ENCODE measurements at regions not wholly inside any gene's neighbourhood (a gene's known extent, or its start where the extent isn't known, plus 50 kb on each side); places are given as distances from the start of the nearest gene placed in this dataset.

DNA sequence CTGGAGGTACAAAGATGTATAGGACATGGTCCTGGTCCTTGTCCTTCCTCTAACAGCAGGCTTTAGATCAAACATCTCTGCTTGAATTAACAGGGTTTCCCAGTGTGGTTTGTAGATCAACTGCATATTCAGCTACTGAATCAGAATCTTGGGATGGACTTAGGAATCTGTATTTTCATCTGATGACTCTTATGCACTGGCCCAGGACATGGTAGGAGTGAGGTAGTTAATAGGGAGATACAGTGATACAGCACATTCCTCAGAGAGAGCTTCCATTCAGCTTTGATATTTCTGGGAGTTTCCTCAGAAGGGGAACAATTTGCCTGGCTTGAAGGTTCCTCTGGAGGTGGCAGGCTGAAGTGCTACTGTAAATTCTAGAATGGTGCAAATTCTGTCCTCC, 203.1 kb downstream of the LARP7 start:
- H3K27me3 ChIP-seq (ENCODE audit: insufficient read depth, low read depth, low read length), result no peaks in the 10 kb centered on the region
- no peak overlapping the region for H3K27ac ChIP-seq (ENCODE audit: low read length)

DNA sequence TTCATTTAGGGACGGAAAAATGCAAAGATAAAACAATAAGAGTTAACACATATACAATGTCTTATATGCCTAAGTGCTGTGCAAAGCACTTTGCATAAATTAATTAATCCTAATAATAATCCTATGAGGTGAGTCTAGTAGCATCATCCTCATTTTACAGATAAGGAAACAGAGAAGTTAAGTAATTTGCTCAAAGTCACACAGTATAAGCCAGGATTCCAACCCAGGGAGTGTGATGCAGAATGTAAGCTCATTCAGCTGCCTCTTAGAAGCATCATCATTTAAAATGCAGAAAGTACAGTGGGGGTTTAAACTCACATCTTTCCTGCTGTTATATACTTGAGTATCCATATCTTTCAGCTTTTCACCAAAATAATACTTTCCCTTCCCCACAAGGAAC, 203.7 kb downstream of the LARP7 start:
- no peak overlapping the region for H3K4me3 ChIP-seq (ENCODE audit: low read length)
- H4K20me1 ChIP-seq (ENCODE audit: insufficient read depth), result no peaks in the 10 kb centered on the region
- H3K79me2 ChIP-seq (replicated peaks; ENCODE audit: insufficient read depth, low read length), result no peaks in the 10 kb centered on the region
- H3K36me3 ChIP-seq (ENCODE audit: insufficient read depth, low read length), result no peaks in the 10 kb centered on the region
- TF ChIP-seq TAF1 (IDR thresholded peaks at IDR 0.05; ENCODE audit: low read depth) (no peak), EP300 (conservative IDR thresholded peaks at IDR 0.05; ENCODE audit: poor library complexity, severe bottlenecking) (no peak), EZH2 (IDR thresholded peaks at IDR 0.05; ENCODE audit: borderline replicate concordance, insufficient read depth, low read length, poor library complexity, severe bottlenecking) (no peak), MXI1 (conservative IDR thresholded peaks at IDR 0.05; ENCODE audit: poor library complexity, severe bottlenecking) (no peak), SMC3 (conservative IDR thresholded peaks at IDR 0.05; ENCODE audit: poor library complexity) (no peak), POLR2AphosphoS5 (IDR thresholded peaks at IDR 0.05) (no peak)
- TF ChIP-seq, protein P1, sequence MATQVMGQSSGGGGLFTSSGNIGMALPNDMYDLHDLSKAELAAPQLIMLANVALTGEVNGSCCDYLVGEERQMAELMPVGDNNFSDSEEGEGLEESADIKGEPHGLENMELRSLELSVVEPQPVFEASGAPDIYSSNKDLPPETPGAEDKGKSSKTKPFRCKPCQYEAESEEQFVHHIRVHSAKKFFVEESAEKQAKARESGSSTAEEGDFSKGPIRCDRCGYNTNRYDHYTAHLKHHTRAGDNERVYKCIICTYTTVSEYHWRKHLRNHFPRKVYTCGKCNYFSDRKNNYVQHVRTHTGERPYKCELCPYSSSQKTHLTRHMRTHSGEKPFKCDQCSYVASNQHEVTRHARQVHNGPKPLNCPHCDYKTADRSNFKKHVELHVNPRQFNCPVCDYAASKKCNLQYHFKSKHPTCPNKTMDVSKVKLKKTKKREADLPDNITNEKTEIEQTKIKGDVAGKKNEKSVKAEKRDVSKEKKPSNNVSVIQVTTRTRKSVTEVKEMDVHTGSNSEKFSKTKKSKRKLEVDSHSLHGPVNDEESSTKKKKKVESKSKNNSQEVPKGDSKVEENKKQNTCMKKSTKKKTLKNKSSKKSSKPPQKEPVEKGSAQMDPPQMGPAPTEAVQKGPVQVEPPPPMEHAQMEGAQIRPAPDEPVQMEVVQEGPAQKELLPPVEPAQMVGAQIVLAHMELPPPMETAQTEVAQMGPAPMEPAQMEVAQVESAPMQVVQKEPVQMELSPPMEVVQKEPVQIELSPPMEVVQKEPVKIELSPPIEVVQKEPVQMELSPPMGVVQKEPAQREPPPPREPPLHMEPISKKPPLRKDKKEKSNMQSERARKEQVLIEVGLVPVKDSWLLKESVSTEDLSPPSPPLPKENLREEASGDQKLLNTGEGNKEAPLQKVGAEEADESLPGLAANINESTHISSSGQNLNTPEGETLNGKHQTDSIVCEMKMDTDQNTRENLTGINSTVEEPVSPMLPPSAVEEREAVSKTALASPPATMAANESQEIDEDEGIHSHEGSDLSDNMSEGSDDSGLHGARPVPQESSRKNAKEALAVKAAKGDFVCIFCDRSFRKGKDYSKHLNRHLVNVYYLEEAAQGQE (IDR thresholded peaks at IDR 0.05; ENCODE audit: borderline replicate concordance), result no peak
- TF ChIP-seq, protein P2, sequence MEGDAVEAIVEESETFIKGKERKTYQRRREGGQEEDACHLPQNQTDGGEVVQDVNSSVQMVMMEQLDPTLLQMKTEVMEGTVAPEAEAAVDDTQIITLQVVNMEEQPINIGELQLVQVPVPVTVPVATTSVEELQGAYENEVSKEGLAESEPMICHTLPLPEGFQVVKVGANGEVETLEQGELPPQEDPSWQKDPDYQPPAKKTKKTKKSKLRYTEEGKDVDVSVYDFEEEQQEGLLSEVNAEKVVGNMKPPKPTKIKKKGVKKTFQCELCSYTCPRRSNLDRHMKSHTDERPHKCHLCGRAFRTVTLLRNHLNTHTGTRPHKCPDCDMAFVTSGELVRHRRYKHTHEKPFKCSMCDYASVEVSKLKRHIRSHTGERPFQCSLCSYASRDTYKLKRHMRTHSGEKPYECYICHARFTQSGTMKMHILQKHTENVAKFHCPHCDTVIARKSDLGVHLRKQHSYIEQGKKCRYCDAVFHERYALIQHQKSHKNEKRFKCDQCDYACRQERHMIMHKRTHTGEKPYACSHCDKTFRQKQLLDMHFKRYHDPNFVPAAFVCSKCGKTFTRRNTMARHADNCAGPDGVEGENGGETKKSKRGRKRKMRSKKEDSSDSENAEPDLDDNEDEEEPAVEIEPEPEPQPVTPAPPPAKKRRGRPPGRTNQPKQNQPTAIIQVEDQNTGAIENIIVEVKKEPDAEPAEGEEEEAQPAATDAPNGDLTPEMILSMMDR (IDR thresholded peaks at IDR 0.05; ENCODE audit: poor library complexity, severe bottlenecking), result no peak
- no peak overlapping the region for H2AFZ ChIP-seq (ENCODE audit: low read depth, low read length)
- no peak overlapping the region for H3K4me2 ChIP-seq (ENCODE audit: low read length)
- no peak overlapping the region for H3K27ac ChIP-seq (ENCODE audit: low read length)
- peaks cover 4% of the 10 kb centered on the region for H3K9me3 ChIP-seq (ENCODE audit: low read length)
- H3K27me3 ChIP-seq (ENCODE audit: insufficient read depth, low read depth, low read length), result no peaks in the 10 kb centered on the region
- H3K9ac ChIP-seq (ENCODE audit: low read length), result no peak overlapping the region
- no peaks in the 10 kb centered on the region for H3K9me2 ChIP-seq (ENCODE audit: insufficient read depth, low read length)
- no peaks in the 10 kb centered on the region for H3F3A ChIP-seq (ENCODE audit: insufficient read depth, low read length, poor library complexity, severe bottlenecking)

More for the DNA sequence above, 203.1 kb downstream of the LARP7 start:
- Histone ChIP-seq H3K79me2 (replicated peaks; ENCODE audit: insufficient read depth, low read length) (no peaks in the 10 kb centered on the region), H3K9ac (ENCODE audit: low read length) (no peak overlapping the region), H3K9me3 (ENCODE audit: low read length) (peaks cover 4% of the 10 kb centered on the region), H3K4me3 (ENCODE audit: low read length) (no peak overlapping the region), H2AFZ (ENCODE audit: low read depth, low read length) (no peak overlapping the region), H3K4me2 (ENCODE audit: low read length) (no peak overlapping the region), H3F3A (ENCODE audit: insufficient read depth, low read length, poor library complexity, severe bottlenecking) (no peaks in the 10 kb centered on the region), H3K9me2 (ENCODE audit: insufficient read depth, low read length) (no peaks in the 10 kb centered on the region), H4K20me1 (ENCODE audit: insufficient read depth) (no peaks in the 10 kb centered on the region), H3K36me3 (ENCODE audit: insufficient read depth, low read length) (no peaks in the 10 kb centered on the region)
- no peak for TF ChIP-seq SMC3 (conservative IDR thresholded peaks at IDR 0.05; ENCODE audit: poor library complexity)
- no peak for TF ChIP-seq MXI1 (conservative IDR thresholded peaks at IDR 0.05; ENCODE audit: poor library complexity, severe bottlenecking)
- TF ChIP-seq EZH2 (IDR thresholded peaks at IDR 0.05; ENCODE audit: borderline replicate concordance, insufficient read depth, low read length, poor library complexity, severe bottlenecking), result no peak
- TF ChIP-seq EP300 (conservative IDR thresholded peaks at IDR 0.05; ENCODE audit: poor library complexity, severe bottlenecking), result no peak
- TF ChIP-seq TAF1 (IDR thresholded peaks at IDR 0.05; ENCODE audit: low read depth), result no peak
- TF ChIP-seq POLR2AphosphoS5 (IDR thresholded peaks at IDR 0.05), result no peak

Measured in neural cell (in vitro differentiated cells).